Neural cell (in vitro differentiated cells): ENCODE measurements at regions not wholly inside any gene's neighbourhood (a gene's known extent, or its start where the extent isn't known, plus 50 kb on each side); places are given as distances from the start of the nearest gene placed in this dataset.

Source experiments
- H2AFZ ChIP-seq: fragments of 200-600, 300-800 bp; sonication (generic), shearing (Covaris generic); 2 replicates; pipeline ENCODE4 v1.6.0; 2014; ENCODE audit warnings: low read depth, mild to moderate bottlenecking, antibody characterized with exemption, low read length, moderate library complexity
- H3F3A ChIP-seq: fragments of 200-600 bp; shearing (Covaris generic); 2 replicates; pipeline ENCODE4 v1.6.1; 2016; ENCODE audit warnings: mild to moderate bottlenecking, moderate library complexity, mixed read lengths, antibody characterized with exemption, low read length; ENCODE audit not compliant: insufficient read depth, poor library complexity, severe bottlenecking
- H3K27ac ChIP-seq: fragments of 200-600, 300-800 bp; sonication (generic), shearing (Covaris generic); 2 replicates; pipeline ENCODE4 v1.5.1; 2014; ENCODE audit warnings: mild to moderate bottlenecking, low read length, moderate library complexity
- H3K27me3 ChIP-seq: fragments of 300-800, 200-600 bp; sonication (generic), shearing (Covaris generic); 2 replicates; pipeline ENCODE4 v1.6.0; 2014; ENCODE audit warnings: mild to moderate bottlenecking, low read depth, low read length, moderate library complexity; ENCODE audit not compliant: insufficient read depth
- H3K36me3 ChIP-seq: fragments of 300-800, 200-600 bp; sonication (generic), shearing (Covaris generic); 2 replicates; pipeline ENCODE4 v1.5.1; 2014; ENCODE audit warnings: mild to moderate bottlenecking, antibody characterized with exemption, low read length, moderate library complexity; ENCODE audit not compliant: insufficient read depth
- H3K4me2 ChIP-seq: fragments of 300-800, 200-600 bp; sonication (generic), shearing (Covaris generic); 2 replicates; pipeline ENCODE4 v1.6.0; 2014; ENCODE audit warnings: mild to moderate bottlenecking, low read length
- H3K4me3 ChIP-seq: fragments of 300-800, 200-600 bp; sonication (generic), shearing (Covaris generic); 2 replicates; pipeline ENCODE4 v1.5.1; 2014; ENCODE audit warnings: mild to moderate bottlenecking, low read length, moderate library complexity
- H3K79me2 ChIP-seq: fragments of 200-600 bp; shearing (Covaris generic); replicated peaks from 2 replicates; pipeline ENCODE4 v1.6.0; 2014; ENCODE audit warnings: mild to moderate bottlenecking, low read length, moderate library complexity; ENCODE audit not compliant: insufficient read depth
- H3K9ac ChIP-seq: fragments of 300-800, 200-600 bp; sonication (generic), shearing (Covaris generic); 2 replicates; pipeline ENCODE4 v1.6.1; 2016; ENCODE audit warnings: mild to moderate bottlenecking, low read length, mixed read lengths
- H3K9me2 ChIP-seq: fragments of 200-600 bp; shearing (Covaris generic); 2 replicates; pipeline ENCODE4 v1.6.1; 2016; ENCODE audit warnings: mild to moderate bottlenecking, low read length, mixed read lengths; ENCODE audit not compliant: insufficient read depth
- H3K9me3 ChIP-seq: fragments of 200-600, 300-800 bp; sonication (generic), shearing (Covaris generic); 2 replicates; pipeline ENCODE4 v1.6.1; 2016; ENCODE audit warnings: mild to moderate bottlenecking, mixed run types, low read length, moderate library complexity, mixed read lengths
- H4K20me1 ChIP-seq: fragments of 200-600 bp; shearing (Covaris generic); 2 replicates; pipeline ENCODE4 v1.6.1; 2016; ENCODE audit warnings: mild to moderate bottlenecking, mixed run types; ENCODE audit not compliant: insufficient read depth
- EP300 ChIP-seq: fragments of 450-650 bp; conservative IDR thresholded peaks from 2 replicates; pipeline ENCODE4 v1.6.1; 2014; ENCODE audit warnings: antibody characterized with exemption, mild to moderate bottlenecking, moderate library complexity; ENCODE audit not compliant: poor library complexity, severe bottlenecking
- EZH2 ChIP-seq: fragments of 200-600, 300-800 bp; shearing (Covaris generic), sonication (generic); IDR thresholded peaks from 2 replicates; pipeline ENCODE4 v1.6.1; 2014; ENCODE audit warnings: antibody characterized with exemption, low read length, borderline replicate concordance, mild to moderate bottlenecking; ENCODE audit not compliant: insufficient read depth, poor library complexity, severe bottlenecking
- MXI1 ChIP-seq: fragments of 450-650 bp; conservative IDR thresholded peaks from 2 replicates; pipeline ENCODE4 v1.6.1; 2014; ENCODE audit warnings: antibody characterized with exemption, mild to moderate bottlenecking; ENCODE audit not compliant: poor library complexity, severe bottlenecking
- POLR2AphosphoS5 ChIP-seq: IDR thresholded peaks from 2 replicates; pipeline ENCODE4 v1.6.1; 2012
- RAD21 ChIP-seq: fragments of 450-650 bp; conservative IDR thresholded peaks from 2 replicates; pipeline ENCODE4 v1.6.1; 2014; ENCODE audit warnings: antibody characterized with exemption, mild to moderate bottlenecking, moderate library complexity
- SMC3 ChIP-seq: fragments of 450-650 bp; conservative IDR thresholded peaks from 2 replicates; pipeline ENCODE4 v1.6.1; 2014; ENCODE audit warnings: antibody characterized with exemption, mild to moderate bottlenecking, moderate library complexity; ENCODE audit not compliant: poor library complexity
- TAF1 ChIP-seq: IDR thresholded peaks from 2 replicates; pipeline ENCODE4 v1.6.1; 2012; ENCODE audit warnings: low read depth
- TF ChIP-seq, protein P1 (sequence below): IDR thresholded peaks from 2 replicates; pipeline ENCODE4 v1.6.1; 2012; ENCODE audit warnings: borderline replicate concordance
- TF ChIP-seq, protein P2 (sequence below): fragments of 450-650 bp; IDR thresholded peaks from 2 replicates; pipeline ENCODE4 v1.5.1; 2014; ENCODE audit warnings: antibody characterized with exemption, mild to moderate bottlenecking, moderate library complexity; ENCODE audit not compliant: poor library complexity, severe bottlenecking

DNA sequence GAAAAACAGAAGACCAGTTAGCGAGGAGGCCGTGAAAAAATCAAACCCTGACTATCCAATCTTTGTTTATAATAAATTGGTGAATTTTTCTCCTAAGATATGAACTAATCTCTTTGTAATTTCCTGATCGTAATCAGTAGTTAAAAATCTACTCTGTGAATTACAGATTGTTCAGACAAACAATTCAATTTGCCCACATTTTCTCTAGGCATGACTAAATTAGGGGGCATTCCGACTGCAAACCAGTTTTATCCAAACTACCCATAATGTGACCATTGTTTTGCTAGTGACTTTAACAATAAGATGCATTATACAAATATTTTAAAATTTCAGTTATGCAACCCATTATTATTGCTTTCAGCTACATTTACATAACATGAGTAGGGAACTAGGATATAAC lies 546.9 kb upstream of the ADAMTS5 start:
- no peak overlapping the region for H3K27ac ChIP-seq
- no peaks in the 10 kb centered on the region for H3K79me2 ChIP-seq
- TF ChIP-seq SMC3: no peak
- TF ChIP-seq, protein P1, sequence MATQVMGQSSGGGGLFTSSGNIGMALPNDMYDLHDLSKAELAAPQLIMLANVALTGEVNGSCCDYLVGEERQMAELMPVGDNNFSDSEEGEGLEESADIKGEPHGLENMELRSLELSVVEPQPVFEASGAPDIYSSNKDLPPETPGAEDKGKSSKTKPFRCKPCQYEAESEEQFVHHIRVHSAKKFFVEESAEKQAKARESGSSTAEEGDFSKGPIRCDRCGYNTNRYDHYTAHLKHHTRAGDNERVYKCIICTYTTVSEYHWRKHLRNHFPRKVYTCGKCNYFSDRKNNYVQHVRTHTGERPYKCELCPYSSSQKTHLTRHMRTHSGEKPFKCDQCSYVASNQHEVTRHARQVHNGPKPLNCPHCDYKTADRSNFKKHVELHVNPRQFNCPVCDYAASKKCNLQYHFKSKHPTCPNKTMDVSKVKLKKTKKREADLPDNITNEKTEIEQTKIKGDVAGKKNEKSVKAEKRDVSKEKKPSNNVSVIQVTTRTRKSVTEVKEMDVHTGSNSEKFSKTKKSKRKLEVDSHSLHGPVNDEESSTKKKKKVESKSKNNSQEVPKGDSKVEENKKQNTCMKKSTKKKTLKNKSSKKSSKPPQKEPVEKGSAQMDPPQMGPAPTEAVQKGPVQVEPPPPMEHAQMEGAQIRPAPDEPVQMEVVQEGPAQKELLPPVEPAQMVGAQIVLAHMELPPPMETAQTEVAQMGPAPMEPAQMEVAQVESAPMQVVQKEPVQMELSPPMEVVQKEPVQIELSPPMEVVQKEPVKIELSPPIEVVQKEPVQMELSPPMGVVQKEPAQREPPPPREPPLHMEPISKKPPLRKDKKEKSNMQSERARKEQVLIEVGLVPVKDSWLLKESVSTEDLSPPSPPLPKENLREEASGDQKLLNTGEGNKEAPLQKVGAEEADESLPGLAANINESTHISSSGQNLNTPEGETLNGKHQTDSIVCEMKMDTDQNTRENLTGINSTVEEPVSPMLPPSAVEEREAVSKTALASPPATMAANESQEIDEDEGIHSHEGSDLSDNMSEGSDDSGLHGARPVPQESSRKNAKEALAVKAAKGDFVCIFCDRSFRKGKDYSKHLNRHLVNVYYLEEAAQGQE: no peak
- H3K36me3 ChIP-seq: no peaks in the 10 kb centered on the region
- H3K9me3 ChIP-seq: peaks cover 4% of the 10 kb centered on the region
- H3K4me2 ChIP-seq: no peak overlapping the region
- H3F3A ChIP-seq: no peaks in the 10 kb centered on the region
- no peaks in the 10 kb centered on the region for H3K27me3 ChIP-seq
- no peak overlapping the region for H2AFZ ChIP-seq
- H4K20me1 ChIP-seq: no peaks in the 10 kb centered on the region
- no peak overlapping the region for H3K4me3 ChIP-seq
- no peak overlapping the region for H3K9ac ChIP-seq
- H3K9me2 ChIP-seq: no peaks in the 10 kb centered on the region

DNA sequence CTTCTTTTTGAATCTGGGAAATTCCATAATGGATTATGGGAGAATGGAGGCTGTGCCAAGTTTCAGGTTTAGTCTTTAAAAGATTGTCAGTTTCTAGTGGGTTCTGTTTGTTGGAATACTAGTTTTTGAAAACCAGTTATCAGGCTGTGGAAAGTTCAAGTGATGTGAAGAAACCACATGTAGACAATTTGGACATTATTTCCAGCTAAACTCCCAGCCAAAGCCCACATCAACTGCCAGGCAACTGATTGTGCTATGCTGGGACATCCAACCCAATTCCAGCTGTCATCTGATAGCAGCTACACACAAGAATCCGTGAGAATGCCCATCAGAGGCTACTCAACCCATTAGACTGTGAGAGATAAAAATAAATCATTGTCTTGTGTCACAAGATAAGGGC lies 546.1 kb upstream of the ADAMTS5 start:
- no peak overlapping the region for H3K27ac ChIP-seq
- H3K79me2 ChIP-seq: no peaks in the 10 kb centered on the region
- no peaks in the 10 kb centered on the region for H3K36me3 ChIP-seq
- H2AFZ ChIP-seq: no peak overlapping the region
- no peak overlapping the region for H3K4me3 ChIP-seq
- no peak overlapping the region for H3K9ac ChIP-seq
- H3K27me3 ChIP-seq: no peaks in the 10 kb centered on the region
- H4K20me1 ChIP-seq: no peaks in the 10 kb centered on the region
- TF ChIP-seq MXI1 (no peak), EP300 (no peak), POLR2AphosphoS5 (no peak), RAD21 (no peak), TAF1 (no peak), EZH2 (no peak), SMC3 (no peak)
- TF ChIP-seq, protein P1: no peak
- TF ChIP-seq, protein P2, sequence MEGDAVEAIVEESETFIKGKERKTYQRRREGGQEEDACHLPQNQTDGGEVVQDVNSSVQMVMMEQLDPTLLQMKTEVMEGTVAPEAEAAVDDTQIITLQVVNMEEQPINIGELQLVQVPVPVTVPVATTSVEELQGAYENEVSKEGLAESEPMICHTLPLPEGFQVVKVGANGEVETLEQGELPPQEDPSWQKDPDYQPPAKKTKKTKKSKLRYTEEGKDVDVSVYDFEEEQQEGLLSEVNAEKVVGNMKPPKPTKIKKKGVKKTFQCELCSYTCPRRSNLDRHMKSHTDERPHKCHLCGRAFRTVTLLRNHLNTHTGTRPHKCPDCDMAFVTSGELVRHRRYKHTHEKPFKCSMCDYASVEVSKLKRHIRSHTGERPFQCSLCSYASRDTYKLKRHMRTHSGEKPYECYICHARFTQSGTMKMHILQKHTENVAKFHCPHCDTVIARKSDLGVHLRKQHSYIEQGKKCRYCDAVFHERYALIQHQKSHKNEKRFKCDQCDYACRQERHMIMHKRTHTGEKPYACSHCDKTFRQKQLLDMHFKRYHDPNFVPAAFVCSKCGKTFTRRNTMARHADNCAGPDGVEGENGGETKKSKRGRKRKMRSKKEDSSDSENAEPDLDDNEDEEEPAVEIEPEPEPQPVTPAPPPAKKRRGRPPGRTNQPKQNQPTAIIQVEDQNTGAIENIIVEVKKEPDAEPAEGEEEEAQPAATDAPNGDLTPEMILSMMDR: no peak
- H3K9me2 ChIP-seq: no peaks in the 10 kb centered on the region
- no peak overlapping the region for H3K4me2 ChIP-seq
- peaks cover 3% of the 10 kb centered on the region for H3K9me3 ChIP-seq
- H3F3A ChIP-seq: no peaks in the 10 kb centered on the region
